Suprapubic skin (tissue), 4 donors: ENCODE measurements at regions not wholly inside any gene's neighbourhood (a gene's known extent, or its start where the extent isn't known, plus 50 kb on each side); places are given as distances from the start of the nearest gene placed in this dataset.

Source experiments
- POLR2A ChIP-seq, 2 donors: fragments of 450-650 bp; IDR thresholded peaks; one replicate each; pipeline ENCODE4 v1.6.1; 2017; ENCODE audit warnings: antibody characterized with exemption in 2 of 2, mild to moderate bottlenecking in 2 of 2, moderate library complexity in 2 of 2
- POLR2AphosphoS5 ChIP-seq, 3 donors: sonication (generic); formaldehyde crosslinking; IDR thresholded peaks; one replicate each; pipeline ENCODE4 v1.6.1; 2017; ENCODE audit warnings: antibody characterized with exemption in 3 of 3
- TF ChIP-seq, protein P1 (sequence below), 2 donors: fragments of 200-600 bp in 1 of 2; fragments of 450-650 bp in 1 of 2; sonication (generic) in 1 of 2; IDR thresholded peaks; one replicate each; pipeline ENCODE4 v1.5.1; 2016 to 2019; ENCODE audit warnings: antibody characterized with exemption in 2 of 2, mild to moderate bottlenecking in 1 of 2, moderate library complexity in 1 of 2

DNA sequence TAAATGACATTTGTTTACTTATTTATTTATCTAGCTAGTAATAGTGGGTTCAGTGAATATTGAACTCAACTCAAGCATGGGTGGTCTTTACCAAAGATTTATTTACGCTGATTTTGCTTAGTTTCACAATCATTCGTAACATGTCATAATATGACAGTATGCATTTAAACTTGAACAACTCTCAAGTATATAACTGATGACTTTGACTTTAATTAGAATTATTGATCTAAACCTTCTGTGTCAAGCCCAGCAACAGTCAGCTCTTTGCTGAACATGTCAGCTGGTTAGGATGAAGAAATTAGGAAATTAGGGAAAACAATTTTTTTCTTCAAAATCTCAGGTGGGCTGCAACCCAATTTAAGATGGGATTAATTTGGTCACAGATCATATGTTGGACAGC lies 210.5 kb upstream of the G2E3 start:
- no peak for TF ChIP-seq POLR2A (IDR thresholded peaks at IDR 0.05)
- TF ChIP-seq, protein P1, sequence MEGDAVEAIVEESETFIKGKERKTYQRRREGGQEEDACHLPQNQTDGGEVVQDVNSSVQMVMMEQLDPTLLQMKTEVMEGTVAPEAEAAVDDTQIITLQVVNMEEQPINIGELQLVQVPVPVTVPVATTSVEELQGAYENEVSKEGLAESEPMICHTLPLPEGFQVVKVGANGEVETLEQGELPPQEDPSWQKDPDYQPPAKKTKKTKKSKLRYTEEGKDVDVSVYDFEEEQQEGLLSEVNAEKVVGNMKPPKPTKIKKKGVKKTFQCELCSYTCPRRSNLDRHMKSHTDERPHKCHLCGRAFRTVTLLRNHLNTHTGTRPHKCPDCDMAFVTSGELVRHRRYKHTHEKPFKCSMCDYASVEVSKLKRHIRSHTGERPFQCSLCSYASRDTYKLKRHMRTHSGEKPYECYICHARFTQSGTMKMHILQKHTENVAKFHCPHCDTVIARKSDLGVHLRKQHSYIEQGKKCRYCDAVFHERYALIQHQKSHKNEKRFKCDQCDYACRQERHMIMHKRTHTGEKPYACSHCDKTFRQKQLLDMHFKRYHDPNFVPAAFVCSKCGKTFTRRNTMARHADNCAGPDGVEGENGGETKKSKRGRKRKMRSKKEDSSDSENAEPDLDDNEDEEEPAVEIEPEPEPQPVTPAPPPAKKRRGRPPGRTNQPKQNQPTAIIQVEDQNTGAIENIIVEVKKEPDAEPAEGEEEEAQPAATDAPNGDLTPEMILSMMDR (IDR thresholded peaks at IDR 0.05) = no peak
- no peak for TF ChIP-seq POLR2AphosphoS5 (IDR thresholded peaks at IDR 0.05)
